ENCODE measurements at regions not wholly inside any gene's neighbourhood (a gene's known extent, or its start where the extent isn't known, plus 50 kb on each side); places are given as distances from the start of the nearest gene placed in this dataset.

DNA sequence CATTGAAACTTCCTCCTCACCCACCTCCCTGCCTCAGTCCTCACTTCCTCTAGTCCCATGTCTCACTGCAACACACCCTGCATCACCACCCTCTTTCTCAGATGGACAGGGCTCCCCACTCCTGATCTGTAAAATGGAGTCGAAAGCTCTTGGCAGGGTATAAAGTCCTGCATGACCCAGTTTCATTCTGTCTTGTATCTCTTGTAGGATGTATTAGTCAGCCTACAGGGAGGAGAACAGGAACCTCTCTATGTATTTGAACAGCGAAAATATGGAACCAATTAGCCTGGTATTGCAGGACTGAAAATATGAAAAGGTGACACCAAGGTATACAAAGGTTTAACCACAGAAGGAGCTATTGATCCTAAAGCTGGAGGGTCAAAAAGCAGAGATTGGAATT lies 156.9 kb upstream of the SNX19 start:
- Mint-ChIP-seq H3K9me3 (no peaks in the 10 kb centered on the region), H3K4me1 (no peaks in the 10 kb centered on the region), H3K36me3 (ENCODE audit: low read depth) (no peaks in the 10 kb centered on the region), H3K27me3 (ENCODE audit: low read depth, poor library complexity) (peaks cover 25% of the 10 kb centered on the region), H3K27ac (no peak overlapping the region), H3K4me3 (no peak overlapping the region)
- TF ChIP-seq, protein P1, sequence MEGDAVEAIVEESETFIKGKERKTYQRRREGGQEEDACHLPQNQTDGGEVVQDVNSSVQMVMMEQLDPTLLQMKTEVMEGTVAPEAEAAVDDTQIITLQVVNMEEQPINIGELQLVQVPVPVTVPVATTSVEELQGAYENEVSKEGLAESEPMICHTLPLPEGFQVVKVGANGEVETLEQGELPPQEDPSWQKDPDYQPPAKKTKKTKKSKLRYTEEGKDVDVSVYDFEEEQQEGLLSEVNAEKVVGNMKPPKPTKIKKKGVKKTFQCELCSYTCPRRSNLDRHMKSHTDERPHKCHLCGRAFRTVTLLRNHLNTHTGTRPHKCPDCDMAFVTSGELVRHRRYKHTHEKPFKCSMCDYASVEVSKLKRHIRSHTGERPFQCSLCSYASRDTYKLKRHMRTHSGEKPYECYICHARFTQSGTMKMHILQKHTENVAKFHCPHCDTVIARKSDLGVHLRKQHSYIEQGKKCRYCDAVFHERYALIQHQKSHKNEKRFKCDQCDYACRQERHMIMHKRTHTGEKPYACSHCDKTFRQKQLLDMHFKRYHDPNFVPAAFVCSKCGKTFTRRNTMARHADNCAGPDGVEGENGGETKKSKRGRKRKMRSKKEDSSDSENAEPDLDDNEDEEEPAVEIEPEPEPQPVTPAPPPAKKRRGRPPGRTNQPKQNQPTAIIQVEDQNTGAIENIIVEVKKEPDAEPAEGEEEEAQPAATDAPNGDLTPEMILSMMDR (IDR thresholded peaks at IDR 0.05) = no peak
- no peak for DNase-seq

DNA sequence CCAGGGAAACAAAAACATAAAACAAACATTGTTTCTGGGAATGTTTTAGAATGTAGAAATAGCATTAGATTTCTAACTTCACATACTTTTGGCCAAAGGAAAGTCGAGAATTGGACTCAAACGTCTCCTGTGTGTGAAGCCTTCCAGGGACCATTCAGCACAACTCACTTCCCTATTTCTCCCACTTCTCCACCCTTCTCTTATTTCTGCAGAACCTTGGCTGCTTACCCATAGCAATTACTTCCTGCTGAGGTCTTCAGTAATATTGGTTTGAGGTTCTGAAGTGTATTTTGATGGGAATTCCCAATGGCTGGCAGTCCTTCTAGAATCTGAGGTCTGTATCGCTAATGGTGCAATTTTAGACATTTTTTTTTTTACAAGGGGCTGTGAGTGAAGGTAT lies 158.3 kb upstream of the SNX19 start:
- Mint-ChIP-seq H3K9me3 (no peaks in the 10 kb centered on the region), H3K27ac (no peak overlapping the region), H3K4me3 (no peak overlapping the region), H3K27me3 (ENCODE audit: low read depth, poor library complexity) (peaks cover 22% of the 10 kb centered on the region), H3K36me3 (ENCODE audit: low read depth) (no peaks in the 10 kb centered on the region), H3K4me1 (no peaks in the 10 kb centered on the region)
- TF ChIP-seq, protein P1 (IDR thresholded peaks at IDR 0.05) = no peak
- DNase-seq = no peak

- peaks cover 19% of the 10 kb centered on the region for H3K27me3 Mint-ChIP-seq (ENCODE audit: low read depth, poor library complexity)
- DNase-seq = no peak
- H3K27ac Mint-ChIP-seq = no peak overlapping the region
- TF ChIP-seq, protein P1 (IDR thresholded peaks at IDR 0.05) = no peak
- H3K36me3 Mint-ChIP-seq (ENCODE audit: low read depth) = no peaks in the 10 kb centered on the region
- H3K4me3 Mint-ChIP-seq = no peak overlapping the region
- peaks cover 13% of the 10 kb centered on the region for H3K9me3 Mint-ChIP-seq
- H3K4me1 Mint-ChIP-seq = no peaks in the 10 kb centered on the region
Observed at GRCh38 chr11:131077340-131077739, 161.1 kb upstream of the SNX19 start.

- H3K4me3 Mint-ChIP-seq = no peak overlapping the region
- no peak overlapping the region for H3K27ac Mint-ChIP-seq
- no peaks in the 10 kb centered on the region for H3K36me3 Mint-ChIP-seq (ENCODE audit: low read depth)
- H3K4me1 Mint-ChIP-seq = no peaks in the 10 kb centered on the region
- peaks cover 24% of the 10 kb centered on the region for H3K9me3 Mint-ChIP-seq
- no peak for DNase-seq
- peaks cover 13% of the 10 kb centered on the region for H3K27me3 Mint-ChIP-seq (ENCODE audit: low read depth, poor library complexity)
- TF ChIP-seq, protein P1 (IDR thresholded peaks at IDR 0.05) = no peak
Observed at GRCh38 chr11:131079036-131079435, 162.8 kb upstream of the SNX19 start.

DNA sequence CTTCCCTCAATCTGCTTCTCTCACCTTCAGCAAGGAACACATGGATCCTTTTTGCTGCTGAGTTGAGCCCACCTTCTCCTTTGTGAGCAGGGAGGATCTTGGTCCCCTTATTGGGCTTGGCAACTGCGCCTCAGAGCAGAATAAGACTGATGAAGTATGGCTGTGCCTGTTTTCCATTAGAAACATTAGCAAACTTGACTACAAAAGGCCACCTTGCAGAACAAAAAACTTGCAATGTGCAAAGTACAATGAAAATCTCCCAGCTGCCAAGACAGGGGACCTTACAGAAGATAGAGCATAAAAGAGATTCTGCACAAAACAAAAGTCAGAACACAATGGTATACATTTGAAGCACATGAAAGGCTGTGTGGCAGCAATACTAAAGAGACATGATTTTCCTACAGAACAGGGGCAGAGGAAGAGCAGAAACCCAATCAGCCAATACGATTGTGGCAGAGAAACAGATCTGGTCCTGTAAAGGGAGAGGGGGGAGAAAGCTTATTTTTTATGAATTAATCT lies 173.5 kb upstream of the SNX19 start:
- Mint-ChIP-seq H3K4me1 (peaks cover 5% of the 10 kb centered on the region), H3K4me3 (no peak overlapping the region), H3K27ac (no peak overlapping the region), H3K27me3 (ENCODE audit: low read depth, poor library complexity) (no peaks in the 10 kb centered on the region), H3K9me3 (peaks cover 21% of the 10 kb centered on the region), H3K36me3 (ENCODE audit: low read depth) (peaks cover 4% of the 10 kb centered on the region)
- no peak for DNase-seq
- TF ChIP-seq, protein P1 (IDR thresholded peaks at IDR 0.05) = no peak

DNA sequence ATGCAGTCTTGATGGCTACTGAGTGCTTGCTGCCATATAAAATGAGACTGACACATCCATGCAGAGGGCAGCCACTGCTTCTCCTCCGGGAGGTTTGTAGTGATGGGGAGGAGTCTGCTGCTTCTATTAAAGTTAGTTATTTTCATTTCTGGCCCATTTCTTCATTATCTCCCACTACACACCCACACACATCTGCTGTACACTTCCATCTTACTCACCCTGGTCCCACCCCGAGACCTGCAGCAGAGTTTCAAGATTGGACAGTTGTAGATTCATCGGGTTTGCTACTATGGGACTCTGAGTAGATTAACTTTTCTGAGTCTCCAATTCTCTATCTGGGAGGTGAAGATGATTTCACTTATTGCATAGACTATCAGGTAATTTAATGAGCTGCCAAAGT lies 176.2 kb upstream of the SNX19 start:
- TF ChIP-seq, protein P1 (IDR thresholded peaks at IDR 0.05) = no peak
- Mint-ChIP-seq H3K9me3 (no peaks in the 10 kb centered on the region), H3K36me3 (ENCODE audit: low read depth) (no peaks in the 10 kb centered on the region), H3K4me1 (peaks cover 17% of the 10 kb centered on the region), H3K27me3 (ENCODE audit: low read depth, poor library complexity) (peaks cover 7% of the 10 kb centered on the region), H3K27ac (no peak overlapping the region), H3K4me3 (no peak overlapping the region)
- no peak for DNase-seq
